ENCODE measurements at regions not wholly inside any gene's neighbourhood (a gene's known extent, or its start where the extent isn't known, plus 50 kb on each side); places are given as distances from the start of the nearest gene placed in this dataset.

DNA sequence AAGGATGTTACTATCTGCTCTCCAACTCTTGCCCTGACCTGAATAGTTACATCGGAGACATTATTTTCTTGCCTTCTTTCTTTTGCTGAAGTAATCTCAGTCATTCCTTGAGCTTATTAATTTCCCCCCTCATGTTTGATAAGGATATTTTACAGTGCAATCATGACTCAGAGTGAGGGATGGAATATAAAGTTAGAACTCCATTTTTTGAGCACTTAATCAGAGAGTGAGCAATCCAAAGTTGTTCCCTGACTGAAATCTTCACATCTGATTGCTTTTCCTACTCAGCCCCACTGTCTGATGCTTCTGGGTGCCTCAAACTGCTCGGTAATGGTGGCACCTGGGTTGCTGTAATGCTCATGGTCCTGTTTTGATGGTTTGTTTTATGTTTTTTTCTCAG is 142.7 kb upstream of the SEL1L start:
- 9 to 15% methylated on average over 2 of the region's 2 CpGs for WGBS, 2 experiments (ENCODE audit: low coverage in 1 of 2, low lambda C conversion rate in 2 of 2, missing lambda C conversion rate in 2 of 2)
- H3K9me3 ChIP-seq (ENCODE audit: low read depth) = no peaks in the 10 kb centered on the region

DNA sequence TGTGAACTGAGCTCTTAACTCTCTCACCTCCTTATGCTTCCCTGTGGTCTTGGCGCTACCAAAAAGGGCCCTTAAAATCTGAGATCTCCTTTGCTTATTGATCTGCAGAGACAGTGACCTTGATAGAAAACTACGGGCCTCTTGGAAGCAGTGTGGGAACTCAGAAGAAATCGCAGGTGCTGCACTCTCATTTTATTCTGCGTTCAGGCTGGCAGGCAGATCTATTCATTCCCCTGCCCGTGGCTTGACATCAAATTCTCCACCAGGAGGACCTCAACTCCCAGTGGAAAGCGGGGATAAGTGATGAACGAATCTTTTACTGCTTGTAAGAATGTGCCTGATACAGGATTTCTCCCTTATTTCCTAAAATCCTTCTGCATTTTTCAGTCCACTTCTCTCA is 143.2 kb upstream of the SEL1L start:
- Histone ChIP-seq H4K20me1 (ENCODE audit: insufficient read depth) (no peaks in the 10 kb centered on the region), H2AFZ (no peak overlapping the region), H3K4me1 (ENCODE audit: insufficient read depth) (no peaks in the 10 kb centered on the region), H3F3A (ENCODE audit: insufficient read depth) (no peaks in the 10 kb centered on the region), H3K27me3 (replicated peaks; ENCODE audit: insufficient read depth) (no peaks in the 10 kb centered on the region), H3K79me2 (ENCODE audit: insufficient read depth) (no peaks in the 10 kb centered on the region), H3K4me3 (no peak overlapping the region), H3K36me3 (ENCODE audit: low read depth) (no peaks in the 10 kb centered on the region), H3K9me3 (ENCODE audit: low read depth) (no peaks in the 10 kb centered on the region), H3K4me2 (ENCODE audit: unreplicated experiment) (no peak overlapping the region), H3K27ac (no peak overlapping the region), H3K9me2 (ENCODE audit: insufficient read depth) (no peaks in the 10 kb centered on the region), H3K9ac (no peak overlapping the region)
- DNase-seq = no peak
- TF ChIP-seq EZH2 (IDR thresholded peaks at IDR 0.05; ENCODE audit: insufficient read depth, poor library complexity, severe bottlenecking) (no peak), EZH2phosphoT487 (IDR thresholded peaks at IDR 0.05; ENCODE audit: insufficient read depth, low read depth) (no peak)
- in situ Hi-C loops (cut with MboI) = no loop called here
- 17 to 23% methylated on average over 7 of the region's 7 CpGs for WGBS, 2 experiments (ENCODE audit: low coverage in 1 of 2, low lambda C conversion rate in 2 of 2, missing lambda C conversion rate in 2 of 2)

More for the DNA sequence above, 142.7 kb upstream of the SEL1L start:
- Histone ChIP-seq H3K36me3 (ENCODE audit: low read depth) (no peaks in the 10 kb centered on the region), H3K9ac (no peak overlapping the region), H3K79me2 (ENCODE audit: insufficient read depth) (no peaks in the 10 kb centered on the region), H3F3A (ENCODE audit: insufficient read depth) (no peaks in the 10 kb centered on the region), H4K20me1 (ENCODE audit: insufficient read depth) (no peaks in the 10 kb centered on the region), H3K4me1 (ENCODE audit: insufficient read depth) (no peaks in the 10 kb centered on the region), H2AFZ (no peak overlapping the region), H3K9me2 (ENCODE audit: insufficient read depth) (no peaks in the 10 kb centered on the region), H3K27me3 (replicated peaks; ENCODE audit: insufficient read depth) (no peaks in the 10 kb centered on the region), H3K4me2 (ENCODE audit: unreplicated experiment) (no peak overlapping the region), H3K27ac (no peak overlapping the region), H3K4me3 (no peak overlapping the region)
- in situ Hi-C loops (cut with MboI) = no loop called here
- TF ChIP-seq EZH2 (IDR thresholded peaks at IDR 0.05; ENCODE audit: insufficient read depth, poor library complexity, severe bottlenecking) (no peak), EZH2phosphoT487 (IDR thresholded peaks at IDR 0.05; ENCODE audit: insufficient read depth, low read depth) (no peak)
- no peak for DNase-seq

DNA sequence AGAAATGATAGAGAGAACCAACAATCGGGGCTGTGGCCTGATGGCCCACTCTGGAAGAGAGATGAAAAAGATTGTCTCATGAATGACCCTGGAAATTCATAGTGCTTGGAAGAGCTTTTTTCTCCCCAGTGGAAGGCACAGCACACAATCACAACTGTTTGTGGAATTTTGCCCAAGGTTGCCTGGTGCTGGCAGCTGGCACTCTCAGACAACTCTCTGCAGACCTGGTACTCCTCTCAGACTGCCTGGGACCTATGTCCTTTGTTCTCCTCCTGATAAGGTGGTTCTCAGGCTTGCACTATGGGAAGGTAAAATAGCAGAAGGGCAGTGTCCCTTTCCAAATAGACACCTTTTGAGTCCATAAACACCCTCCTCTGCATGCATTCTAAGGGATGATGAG is 144.1 kb upstream of the SEL1L start:
- no peaks in the 10 kb centered on the region for H3K9me2 ChIP-seq (ENCODE audit: insufficient read depth)
- H3K27ac ChIP-seq = no peak overlapping the region
- no peak overlapping the region for H2AFZ ChIP-seq
- no peak for DNase-seq
- H3K36me3 ChIP-seq (ENCODE audit: low read depth) = no peaks in the 10 kb centered on the region
- no peaks in the 10 kb centered on the region for H4K20me1 ChIP-seq (ENCODE audit: insufficient read depth)
- no peak overlapping the region for H3K9ac ChIP-seq
- H3K4me3 ChIP-seq = no peak overlapping the region
- no peaks in the 10 kb centered on the region for H3K4me1 ChIP-seq (ENCODE audit: insufficient read depth)
- no peaks in the 10 kb centered on the region for H3K79me2 ChIP-seq (ENCODE audit: insufficient read depth)
- 31 to 41% methylated on average over 1 of the region's 1 CpG for WGBS, 2 experiments (ENCODE audit: low coverage in 1 of 2, low lambda C conversion rate in 2 of 2, missing lambda C conversion rate in 2 of 2)
- H3F3A ChIP-seq (ENCODE audit: insufficient read depth) = no peaks in the 10 kb centered on the region
- in situ Hi-C loops (cut with MboI) = no loop called here
- H3K4me2 ChIP-seq (ENCODE audit: unreplicated experiment) = no peak overlapping the region
- no peaks in the 10 kb centered on the region for H3K9me3 ChIP-seq (ENCODE audit: low read depth)
- TF ChIP-seq EZH2phosphoT487 (IDR thresholded peaks at IDR 0.05; ENCODE audit: insufficient read depth, low read depth) = no peak
- TF ChIP-seq EZH2 (IDR thresholded peaks at IDR 0.05; ENCODE audit: insufficient read depth, poor library complexity, severe bottlenecking) = no peak
- no peaks in the 10 kb centered on the region for H3K27me3 ChIP-seq (replicated peaks; ENCODE audit: insufficient read depth)

DNA sequence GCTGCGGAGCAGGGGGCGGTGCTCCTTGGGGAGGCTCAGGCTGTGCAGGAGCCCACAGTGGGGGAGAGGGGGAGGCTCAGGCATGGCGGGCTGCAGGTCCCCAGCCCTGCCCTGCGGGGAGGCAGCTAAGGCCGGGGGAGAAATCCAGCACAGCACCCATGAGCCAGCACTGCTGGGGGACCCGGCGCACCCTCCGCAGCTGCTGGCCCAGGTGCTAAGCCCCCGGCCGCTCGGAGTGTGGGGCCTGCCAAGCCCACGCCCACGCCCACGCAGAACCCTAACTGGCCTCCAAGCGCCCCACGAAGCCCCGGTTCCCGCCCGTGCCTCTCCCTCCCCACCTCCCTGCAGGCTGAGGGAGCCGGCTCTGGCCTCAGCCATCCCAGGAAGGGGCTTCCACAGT is 145.6 kb upstream of the SEL1L start:
- Histone ChIP-seq H3K9me2 (ENCODE audit: insufficient read depth) (no peaks in the 10 kb centered on the region), H3K9me3 (ENCODE audit: low read depth) (no peaks in the 10 kb centered on the region), H3F3A (ENCODE audit: insufficient read depth) (no peaks in the 10 kb centered on the region), H3K27me3 (replicated peaks; ENCODE audit: insufficient read depth) (no peaks in the 10 kb centered on the region), H4K20me1 (ENCODE audit: insufficient read depth) (no peaks in the 10 kb centered on the region), H3K79me2 (ENCODE audit: insufficient read depth) (no peaks in the 10 kb centered on the region), H3K27ac (no peak overlapping the region), H3K9ac (no peak overlapping the region), H2AFZ (no peak overlapping the region), H3K36me3 (ENCODE audit: low read depth) (no peaks in the 10 kb centered on the region), H3K4me3 (no peak overlapping the region), H3K4me1 (ENCODE audit: insufficient read depth) (no peaks in the 10 kb centered on the region), H3K4me2 (ENCODE audit: unreplicated experiment) (no peak overlapping the region)
- in situ Hi-C loops (cut with MboI) = no loop called here
- DNase-seq = no peak
- 37 to 40% methylated on average over 9 to 15 of the region's 20 CpGs for WGBS, 2 experiments (ENCODE audit: low coverage in 1 of 2, low lambda C conversion rate in 2 of 2, missing lambda C conversion rate in 2 of 2)
- TF ChIP-seq EZH2 (IDR thresholded peaks at IDR 0.05; ENCODE audit: insufficient read depth, poor library complexity, severe bottlenecking) = no peak
- no peak for TF ChIP-seq EZH2phosphoT487 (IDR thresholded peaks at IDR 0.05; ENCODE audit: insufficient read depth, low read depth)

DNA sequence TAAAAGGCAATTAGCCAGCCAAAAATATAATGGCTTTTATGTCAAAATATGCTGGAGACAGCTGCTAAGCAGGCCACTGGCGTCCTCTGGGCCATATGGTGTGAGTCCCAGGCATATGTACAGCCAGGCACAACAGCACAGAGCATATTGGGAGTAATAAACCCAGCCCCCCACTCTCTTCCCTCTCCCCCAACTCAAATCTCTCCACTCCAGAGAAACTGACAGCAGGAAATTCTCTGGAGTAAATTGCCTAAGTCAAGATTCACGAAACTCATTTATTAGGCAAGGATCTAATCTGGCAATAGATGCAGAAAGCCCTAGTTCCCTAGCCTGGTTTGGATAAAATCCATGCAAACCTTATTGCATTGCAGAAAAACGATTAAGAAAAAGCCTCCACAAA is 147.9 kb upstream of the SEL1L start:
- DNase-seq = no peak
- Histone ChIP-seq H3K4me1 (ENCODE audit: insufficient read depth) (no peaks in the 10 kb centered on the region), H2AFZ (no peak overlapping the region), H3K4me3 (no peak overlapping the region), H3K4me2 (ENCODE audit: unreplicated experiment) (no peak overlapping the region), H4K20me1 (ENCODE audit: insufficient read depth) (no peaks in the 10 kb centered on the region), H3K9me2 (ENCODE audit: insufficient read depth) (no peaks in the 10 kb centered on the region), H3K9me3 (ENCODE audit: low read depth) (no peaks in the 10 kb centered on the region), H3K9ac (no peak overlapping the region), H3F3A (ENCODE audit: insufficient read depth) (no peaks in the 10 kb centered on the region), H3K27ac (no peak overlapping the region), H3K36me3 (ENCODE audit: low read depth) (no peaks in the 10 kb centered on the region), H3K27me3 (replicated peaks; ENCODE audit: insufficient read depth) (no peaks in the 10 kb centered on the region), H3K79me2 (ENCODE audit: insufficient read depth) (no peaks in the 10 kb centered on the region)
- WGBS, 2 experiments (ENCODE audit: low coverage in 1 of 2, low lambda C conversion rate in 2 of 2, missing lambda C conversion rate in 2 of 2) = 2 to 3% methylated on average over 3 of the region's 3 CpGs
- TF ChIP-seq EZH2 (IDR thresholded peaks at IDR 0.05; ENCODE audit: insufficient read depth, poor library complexity, severe bottlenecking) (no peak), EZH2phosphoT487 (IDR thresholded peaks at IDR 0.05; ENCODE audit: insufficient read depth, low read depth) (no peak)
- in situ Hi-C loops (cut with MboI) = no loop called here
